ENCODE measurements at regions not wholly inside any gene's neighbourhood (a gene's known extent, or its start where the extent isn't known, plus 50 kb on each side); places are given as distances from the start of the nearest gene placed in this dataset.

DNA sequence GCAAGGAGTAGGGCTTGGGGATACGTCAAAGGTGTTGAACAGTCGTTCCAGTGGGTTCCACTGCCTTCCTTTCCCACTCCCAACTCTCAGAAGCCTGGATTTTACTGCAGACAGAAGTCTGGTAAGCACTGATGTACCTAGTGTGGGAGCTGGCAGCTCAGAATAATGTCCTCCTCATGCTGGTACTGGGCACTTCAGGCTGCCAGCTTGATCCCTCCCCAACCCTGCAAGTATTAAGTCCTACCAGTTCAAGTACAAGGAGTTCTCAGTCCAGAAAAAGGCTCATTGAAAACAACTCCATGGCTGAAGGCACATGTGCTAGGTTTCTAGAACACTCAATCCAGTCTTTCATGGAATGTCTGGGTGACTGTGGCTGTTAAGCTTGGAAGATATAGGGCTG lies 304.3 kb downstream of the NUAK1 start:
- Histone ChIP-seq H3K27ac (ENCODE audit: low read depth, low read length) (no peak overlapping the region), H3K4me2 (ENCODE audit: low read length) (no peak overlapping the region), H3K27me3 (ENCODE audit: insufficient read depth, low read length) (peaks cover 7% of the 10 kb centered on the region; the same call in 1 of the 2 replicates), H3K9me2 (ENCODE audit: insufficient read depth) (no peaks in the 10 kb centered on the region), H2AFZ (ENCODE audit: low read depth, low read length, poor library complexity, severe bottlenecking) (no peak overlapping the region), H4K20me1 (ENCODE audit: insufficient read depth) (no peaks in the 10 kb centered on the region), H3K9me3 (ENCODE audit: control insufficient read depth in 1 of 2, insufficient read depth in 1 of 2, low read depth in 1 of 2, low read length in 2 of 2) (no peaks in the 10 kb centered on the region), H3K79me2 (ENCODE audit: insufficient read depth, low read length) (no peaks in the 10 kb centered on the region), H3K9ac (ENCODE audit: low read length) (no peak overlapping the region), H3K36me3 (ENCODE audit: control insufficient read depth in 1 of 2, insufficient read depth in 2 of 2, low read length in 2 of 2) (no peaks in the 10 kb centered on the region), H3K4me1 (ENCODE audit: control insufficient read depth in 1 of 2, insufficient read depth in 2 of 2, low read length in 2 of 2) (no peaks in the 10 kb centered on the region), H3K4me3 (replicated peaks in 1 of 2; ENCODE audit: low read depth in 1 of 2, low read length in 2 of 2) (no peak overlapping the region)
- TF ChIP-seq, protein P1, sequence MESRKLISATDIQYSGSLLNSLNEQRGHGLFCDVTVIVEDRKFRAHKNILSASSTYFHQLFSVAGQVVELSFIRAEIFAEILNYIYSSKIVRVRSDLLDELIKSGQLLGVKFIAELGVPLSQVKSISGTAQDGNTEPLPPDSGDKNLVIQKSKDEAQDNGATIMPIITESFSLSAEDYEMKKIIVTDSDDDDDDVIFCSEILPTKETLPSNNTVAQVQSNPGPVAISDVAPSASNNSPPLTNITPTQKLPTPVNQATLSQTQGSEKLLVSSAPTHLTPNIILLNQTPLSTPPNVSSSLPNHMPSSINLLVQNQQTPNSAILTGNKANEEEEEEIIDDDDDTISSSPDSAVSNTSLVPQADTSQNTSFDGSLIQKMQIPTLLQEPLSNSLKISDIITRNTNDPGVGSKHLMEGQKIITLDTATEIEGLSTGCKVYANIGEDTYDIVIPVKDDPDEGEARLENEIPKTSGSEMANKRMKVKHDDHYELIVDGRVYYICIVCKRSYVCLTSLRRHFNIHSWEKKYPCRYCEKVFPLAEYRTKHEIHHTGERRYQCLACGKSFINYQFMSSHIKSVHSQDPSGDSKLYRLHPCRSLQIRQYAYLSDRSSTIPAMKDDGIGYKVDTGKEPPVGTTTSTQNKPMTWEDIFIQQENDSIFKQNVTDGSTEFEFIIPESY (IDR thresholded peaks at IDR 0.05; ENCODE audit: extremely low read depth, insufficient replicate concordance, low read length): no peak
- TF ChIP-seq CEBPB (IDR thresholded peaks at IDR 0.05; ENCODE audit: low read depth) (no peak), RAD21 (IDR thresholded peaks at IDR 0.05; ENCODE audit: low read depth) (no peak), JUND (IDR thresholded peaks at IDR 0.05) (no peak), POLR2A (IDR thresholded peaks at IDR 0.05; ENCODE audit: borderline replicate concordance, extremely low read depth, insufficient read depth, insufficient read length) (no peak)
- no TSS peak for BruUV-seq (replicated peaks)
- ChIA-PET POLR2A (no interaction called here), CTCF (no interaction called here), RAD21 (ENCODE audit: low non-redundant PET in 1 of 2, low total read pairs in 2 of 2, uncharacterized antibody in 2 of 2, unreplicated experiment in 2 of 2) (no interaction called here)
- ATAC-seq: no peak
- DNase-seq (ENCODE audit: low read depth, low spot score): no peak
- intact Hi-C loops (cut with micrococcal nuclease): no loop called here

DNA sequence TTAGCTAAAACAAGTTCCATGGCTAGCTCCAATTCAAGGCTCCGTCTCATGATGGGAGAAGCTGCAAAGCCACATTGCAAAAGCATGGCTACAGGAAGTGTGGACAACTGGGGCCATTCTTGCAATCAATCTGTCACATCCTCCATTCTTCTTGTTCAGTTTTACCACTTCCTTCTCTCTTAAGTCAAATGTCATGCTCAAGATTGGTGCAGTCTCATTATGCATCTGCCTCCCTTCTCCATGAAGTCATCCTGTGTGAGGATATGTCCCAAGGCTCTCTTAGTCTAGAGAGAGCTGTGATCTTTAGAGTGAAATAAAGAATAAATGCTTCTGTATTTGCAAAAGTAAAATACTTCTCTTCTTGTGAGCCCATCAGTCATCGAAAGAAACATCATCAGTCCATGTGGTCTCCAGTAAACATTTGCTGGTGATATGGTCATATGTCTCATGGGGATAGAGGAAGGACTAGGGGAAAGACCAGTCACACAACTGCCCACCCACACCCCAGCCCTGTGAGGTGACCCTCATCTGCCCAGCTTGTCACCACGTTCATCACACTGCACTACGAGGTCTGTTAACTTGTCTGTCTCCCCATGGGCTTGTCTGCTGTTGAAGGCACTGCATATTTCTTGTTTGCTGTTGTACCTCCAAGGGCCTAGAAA lies 303.0 kb downstream of the NUAK1 start:
- H3K36me3 ChIP-seq (ENCODE audit: control insufficient read depth in 1 of 2, insufficient read depth in 2 of 2, low read length in 2 of 2): no peaks in the 10 kb centered on the region
- BruUV-seq (replicated peaks): no TSS peak
- TF ChIP-seq CEBPB (IDR thresholded peaks at IDR 0.05; ENCODE audit: low read depth): no peak
- TF ChIP-seq ZNF274 (IDR thresholded peaks at IDR 0.05; ENCODE audit: low read depth, low read length): no peak
- TF ChIP-seq POLR2A (IDR thresholded peaks at IDR 0.05; ENCODE audit: borderline replicate concordance, extremely low read depth, insufficient read depth, insufficient read length): no peak
- TF ChIP-seq SRF (IDR thresholded peaks at IDR 0.05; ENCODE audit: low read depth): no peak
- TF ChIP-seq RAD21 (IDR thresholded peaks at IDR 0.05; ENCODE audit: low read depth): no peak
- TF ChIP-seq ZFX (IDR thresholded peaks at IDR 0.05): no peak
- TF ChIP-seq YY1 (IDR thresholded peaks at IDR 0.05; ENCODE audit: extremely low read depth, insufficient replicate concordance, low read depth, low read length): no peak
- TF ChIP-seq, protein P2, sequence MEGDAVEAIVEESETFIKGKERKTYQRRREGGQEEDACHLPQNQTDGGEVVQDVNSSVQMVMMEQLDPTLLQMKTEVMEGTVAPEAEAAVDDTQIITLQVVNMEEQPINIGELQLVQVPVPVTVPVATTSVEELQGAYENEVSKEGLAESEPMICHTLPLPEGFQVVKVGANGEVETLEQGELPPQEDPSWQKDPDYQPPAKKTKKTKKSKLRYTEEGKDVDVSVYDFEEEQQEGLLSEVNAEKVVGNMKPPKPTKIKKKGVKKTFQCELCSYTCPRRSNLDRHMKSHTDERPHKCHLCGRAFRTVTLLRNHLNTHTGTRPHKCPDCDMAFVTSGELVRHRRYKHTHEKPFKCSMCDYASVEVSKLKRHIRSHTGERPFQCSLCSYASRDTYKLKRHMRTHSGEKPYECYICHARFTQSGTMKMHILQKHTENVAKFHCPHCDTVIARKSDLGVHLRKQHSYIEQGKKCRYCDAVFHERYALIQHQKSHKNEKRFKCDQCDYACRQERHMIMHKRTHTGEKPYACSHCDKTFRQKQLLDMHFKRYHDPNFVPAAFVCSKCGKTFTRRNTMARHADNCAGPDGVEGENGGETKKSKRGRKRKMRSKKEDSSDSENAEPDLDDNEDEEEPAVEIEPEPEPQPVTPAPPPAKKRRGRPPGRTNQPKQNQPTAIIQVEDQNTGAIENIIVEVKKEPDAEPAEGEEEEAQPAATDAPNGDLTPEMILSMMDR (IDR thresholded peaks at IDR 0.05 in 2 of 3, conservative IDR thresholded peaks at IDR 0.05 in 1 of 3; ENCODE audit: borderline replicate concordance in 1 of 3, insufficient read depth in 1 of 3, low read depth in 2 of 3, low read length in 2 of 3): no peak
- TF ChIP-seq FOSL1 (IDR thresholded peaks at IDR 0.05; ENCODE audit: low read depth): no peak
- no peak for TF ChIP-seq TCF7L2 (IDR thresholded peaks at IDR 0.05; ENCODE audit: borderline replicate concordance, extremely low read depth, insufficient read depth, insufficient read length)
- TF ChIP-seq JUND (IDR thresholded peaks at IDR 0.05): no peak
- TF ChIP-seq ATF3 (IDR thresholded peaks at IDR 0.05): no peak
- TF ChIP-seq SP1 (IDR thresholded peaks at IDR 0.05; ENCODE audit: low read depth): no peak
- TF ChIP-seq ELF1 (IDR thresholded peaks at IDR 0.05; ENCODE audit: borderline replicate concordance, low read depth): no peak

More for the DNA sequence above, 303.0 kb downstream of the NUAK1 start:
- Histone ChIP-seq H3K79me2 (ENCODE audit: insufficient read depth, low read length) (no peaks in the 10 kb centered on the region), H3K27ac (ENCODE audit: low read depth, low read length) (no peak overlapping the region), H3K27me3 (ENCODE audit: insufficient read depth, low read length) (peaks cover 7% of the 10 kb centered on the region; the same call in 1 of the 2 replicates), H3K4me2 (ENCODE audit: low read length) (no peak overlapping the region), H3K9me2 (ENCODE audit: insufficient read depth) (no peaks in the 10 kb centered on the region), H2AFZ (ENCODE audit: low read depth, low read length, poor library complexity, severe bottlenecking) (no peak overlapping the region), H4K20me1 (ENCODE audit: insufficient read depth) (no peaks in the 10 kb centered on the region), H3K4me1 (ENCODE audit: control insufficient read depth in 1 of 2, insufficient read depth in 2 of 2, low read length in 2 of 2) (no peaks in the 10 kb centered on the region), H3K9me3 (ENCODE audit: control insufficient read depth in 1 of 2, insufficient read depth in 1 of 2, low read depth in 1 of 2, low read length in 2 of 2) (no peaks in the 10 kb centered on the region), H3K9ac (ENCODE audit: low read length) (no peak overlapping the region), H3K4me3 (replicated peaks in 1 of 2; ENCODE audit: low read depth in 1 of 2, low read length in 2 of 2) (no peak overlapping the region)
- ChIA-PET CTCF (no interaction called here), RAD21 (ENCODE audit: low non-redundant PET in 1 of 2, low total read pairs in 2 of 2, uncharacterized antibody in 2 of 2, unreplicated experiment in 2 of 2) (no interaction called here), POLR2A (no interaction called here)
- DNase-seq (ENCODE audit: low read depth, low spot score) (no peak), ATAC-seq (no peak)
- intact Hi-C loops (cut with micrococcal nuclease): no loop called here
